Mesothelial cell of epicardium (in vitro differentiated cells): ENCODE measurements at regions not wholly inside any gene's neighbourhood (a gene's known extent, or its start where the extent isn't known, plus 50 kb on each side); places are given as distances from the start of the nearest gene placed in this dataset.
"Not testable (repeated sequence)": the region's sequence is repeated elsewhere in the genome, so short reads cannot be mapped to it uniquely, and the experiment has no call there.

Experiments
- DNase-seq, 2 experiments: peaks; one replicate each; pipeline ENCODE4 v3.0.0; 2021; ENCODE audit warnings: low spot score in 2 of 2; ENCODE audit not compliant: unreplicated experiment in 2 of 2
- H3K27ac Mint-ChIP-seq: 2 replicates; pipeline ENCODE4 v1.8.0; 2021; ENCODE audit warnings: mixed read lengths
- H3K27me3 Mint-ChIP-seq: 2 replicates; pipeline ENCODE4 v1.8.0; 2021; ENCODE audit warnings: low read depth, mixed read lengths
- H3K36me3 Mint-ChIP-seq: 2 replicates; pipeline ENCODE4 v1.8.0; 2021; ENCODE audit warnings: mixed read lengths
- H3K4me1 Mint-ChIP-seq: 2 replicates; pipeline ENCODE4 v1.8.0; 2021; ENCODE audit warnings: mixed read lengths
- H3K4me3 Mint-ChIP-seq: 2 replicates; pipeline ENCODE4 v1.8.0; 2021; ENCODE audit warnings: mild to moderate bottlenecking, moderate library complexity, mixed read lengths
- H3K9me3 Mint-ChIP-seq: 2 replicates; pipeline ENCODE4 v1.8.0; 2021; ENCODE audit warnings: mixed read lengths
- TF ChIP-seq, protein P1 (sequence below): fragments of 200-600 bp; sonication (generic); IDR thresholded peaks from one replicate; pipeline ENCODE4 v1.5.0; 2021; ENCODE audit warnings: antibody characterized with exemption; ENCODE audit not compliant: unreplicated experiment

DNA sequence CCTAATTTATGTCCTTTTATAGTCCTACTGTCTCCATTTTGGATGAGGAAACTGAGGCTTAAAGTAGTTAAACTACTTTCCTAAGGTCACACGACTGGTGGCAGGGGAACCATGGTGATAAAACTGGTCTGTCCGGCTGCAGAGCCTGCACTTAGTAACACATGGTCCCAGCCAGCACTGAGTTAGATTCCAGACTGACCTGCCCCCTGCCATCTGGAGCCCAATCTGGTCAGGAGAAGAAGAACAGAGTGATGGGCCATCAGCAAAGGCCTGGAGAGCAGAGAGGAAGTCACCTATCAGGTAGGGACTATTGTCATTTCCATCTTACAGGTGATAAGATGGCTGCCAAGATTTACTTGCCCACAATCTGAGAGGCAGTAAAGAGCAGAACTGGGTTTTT lies 86.6 kb upstream of the SLC25A48 start:
- peaks cover 16% of the 10 kb centered on the region for H3K9me3 Mint-ChIP-seq

DNA sequence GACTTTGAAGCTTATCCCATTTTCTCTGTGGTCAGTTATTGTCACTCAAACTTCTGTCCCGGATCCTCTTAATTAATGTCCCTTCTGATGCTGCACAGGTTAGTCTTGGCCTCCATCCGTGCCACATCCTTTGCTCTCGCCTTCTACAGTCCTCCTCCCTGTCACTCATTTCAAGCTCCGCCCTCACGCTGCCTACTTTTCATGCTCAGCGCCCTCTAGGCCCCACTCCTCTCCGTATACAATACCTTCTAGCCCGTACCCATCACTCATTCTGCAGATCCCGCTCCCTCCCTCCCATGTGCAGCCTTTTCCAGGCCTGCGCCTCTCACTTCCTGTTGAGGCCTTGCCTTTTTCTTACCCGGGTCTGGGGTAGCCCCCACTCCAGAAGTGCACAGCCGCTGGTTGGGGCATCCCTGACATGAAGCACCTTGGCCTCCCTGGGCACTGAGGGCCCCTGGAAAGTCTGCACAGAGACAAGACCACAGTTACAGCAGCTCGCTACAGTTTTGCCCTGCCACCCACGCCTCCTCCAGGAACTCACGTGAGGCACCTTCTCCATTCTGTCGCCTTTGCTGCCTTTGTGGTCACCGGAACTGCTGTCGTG lies 88.5 kb upstream of the SLC25A48 start:
- peaks cover 12% of the 10 kb centered on the region for H3K36me3 Mint-ChIP-seq
- no peak overlapping the region for H3K27ac Mint-ChIP-seq
- DNase-seq = no peak
- no peaks in the 10 kb centered on the region for H3K27me3 Mint-ChIP-seq
- H3K9me3 Mint-ChIP-seq = peaks cover 16% of the 10 kb centered on the region
- TF ChIP-seq, protein P1, sequence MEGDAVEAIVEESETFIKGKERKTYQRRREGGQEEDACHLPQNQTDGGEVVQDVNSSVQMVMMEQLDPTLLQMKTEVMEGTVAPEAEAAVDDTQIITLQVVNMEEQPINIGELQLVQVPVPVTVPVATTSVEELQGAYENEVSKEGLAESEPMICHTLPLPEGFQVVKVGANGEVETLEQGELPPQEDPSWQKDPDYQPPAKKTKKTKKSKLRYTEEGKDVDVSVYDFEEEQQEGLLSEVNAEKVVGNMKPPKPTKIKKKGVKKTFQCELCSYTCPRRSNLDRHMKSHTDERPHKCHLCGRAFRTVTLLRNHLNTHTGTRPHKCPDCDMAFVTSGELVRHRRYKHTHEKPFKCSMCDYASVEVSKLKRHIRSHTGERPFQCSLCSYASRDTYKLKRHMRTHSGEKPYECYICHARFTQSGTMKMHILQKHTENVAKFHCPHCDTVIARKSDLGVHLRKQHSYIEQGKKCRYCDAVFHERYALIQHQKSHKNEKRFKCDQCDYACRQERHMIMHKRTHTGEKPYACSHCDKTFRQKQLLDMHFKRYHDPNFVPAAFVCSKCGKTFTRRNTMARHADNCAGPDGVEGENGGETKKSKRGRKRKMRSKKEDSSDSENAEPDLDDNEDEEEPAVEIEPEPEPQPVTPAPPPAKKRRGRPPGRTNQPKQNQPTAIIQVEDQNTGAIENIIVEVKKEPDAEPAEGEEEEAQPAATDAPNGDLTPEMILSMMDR = no peak
- H3K4me3 Mint-ChIP-seq = no peak overlapping the region
- peaks cover 17% of the 10 kb centered on the region for H3K4me1 Mint-ChIP-seq

More for the DNA sequence above, 86.6 kb upstream of the SLC25A48 start:
- H3K4me3 Mint-ChIP-seq = no peak overlapping the region
- peaks cover 12% of the 10 kb centered on the region for H3K36me3 Mint-ChIP-seq
- TF ChIP-seq, protein P1 = no peak
- no peak overlapping the region for H3K27ac Mint-ChIP-seq
- no peak for DNase-seq
- no peaks in the 10 kb centered on the region for H3K27me3 Mint-ChIP-seq
- H3K4me1 Mint-ChIP-seq = peaks cover 14% of the 10 kb centered on the region

DNA sequence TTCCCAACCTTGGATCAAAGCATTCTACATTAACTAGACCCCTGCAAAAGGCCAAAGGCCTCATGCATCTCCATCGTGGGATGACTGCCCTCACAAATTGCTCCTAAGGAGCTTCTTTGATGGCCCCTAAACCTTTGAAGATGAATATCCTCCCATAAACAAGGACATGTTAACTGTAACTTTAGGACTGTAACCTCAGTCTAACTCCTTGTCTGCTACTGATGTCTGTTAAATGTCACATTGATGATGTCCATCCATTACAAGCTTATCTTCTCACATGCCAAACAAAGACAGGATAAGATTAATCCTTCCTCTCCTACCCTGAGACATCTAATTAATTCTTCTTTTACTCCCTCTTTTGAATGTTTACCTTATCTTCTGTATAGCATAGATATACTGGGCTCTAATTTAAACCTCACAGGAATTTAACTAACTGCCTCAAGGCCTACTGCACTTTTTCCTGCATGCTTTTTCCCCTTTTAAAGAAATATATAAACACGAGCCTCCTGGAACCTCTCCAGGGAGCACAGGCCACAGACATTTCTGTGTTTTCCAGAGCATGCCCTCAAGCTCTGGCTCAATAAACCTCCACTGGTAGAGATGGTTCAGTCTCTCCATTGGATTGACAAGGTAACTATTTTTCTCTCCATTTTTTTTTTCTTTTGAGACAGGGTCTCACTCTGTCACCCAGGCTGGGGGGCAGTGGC lies 90.6 kb upstream of the SLC25A48 start:
- Mint-ChIP-seq H3K9me3 (peaks cover 16% of the 10 kb centered on the region), H3K36me3 (peaks cover 12% of the 10 kb centered on the region), H3K27me3 (no peaks in the 10 kb centered on the region), H3K4me1 (peaks cover 36% of the 10 kb centered on the region), H3K27ac (peak overlapping the region; percentile 83), H3K4me3 (no peak overlapping the region)
- no peak for DNase-seq
- TF ChIP-seq, protein P1 = no peak

DNA sequence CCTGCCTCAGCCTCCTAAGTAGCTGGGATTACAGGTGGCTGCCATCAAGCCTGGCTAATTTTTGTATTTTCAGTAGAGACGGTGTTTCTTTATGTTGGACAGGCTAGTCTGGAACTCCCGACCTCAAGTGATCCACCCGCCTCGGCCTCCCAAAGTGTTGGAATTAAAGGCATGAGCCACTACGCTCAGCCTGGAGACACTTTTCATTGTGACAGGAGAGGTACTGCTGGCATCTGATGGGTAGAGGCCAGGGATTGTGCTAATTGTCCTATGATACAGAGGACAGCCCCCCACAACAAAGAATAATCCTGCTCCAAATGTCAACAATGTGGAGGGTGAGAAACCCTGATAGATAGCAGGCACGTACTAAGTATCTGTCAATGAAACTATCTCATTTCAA lies 91.3 kb upstream of the SLC25A48 start:
- peak overlapping the region; percentile 83 for H3K27ac Mint-ChIP-seq
- H3K4me1 Mint-ChIP-seq = peaks cover 36% of the 10 kb centered on the region
- no peak overlapping the region for H3K4me3 Mint-ChIP-seq
- DNase-seq = no peak
- H3K27me3 Mint-ChIP-seq = peaks cover 4% of the 10 kb centered on the region
- TF ChIP-seq, protein P1 = no peak
- peaks cover 16% of the 10 kb centered on the region for H3K9me3 Mint-ChIP-seq
- H3K36me3 Mint-ChIP-seq = peaks cover 12% of the 10 kb centered on the region

DNA sequence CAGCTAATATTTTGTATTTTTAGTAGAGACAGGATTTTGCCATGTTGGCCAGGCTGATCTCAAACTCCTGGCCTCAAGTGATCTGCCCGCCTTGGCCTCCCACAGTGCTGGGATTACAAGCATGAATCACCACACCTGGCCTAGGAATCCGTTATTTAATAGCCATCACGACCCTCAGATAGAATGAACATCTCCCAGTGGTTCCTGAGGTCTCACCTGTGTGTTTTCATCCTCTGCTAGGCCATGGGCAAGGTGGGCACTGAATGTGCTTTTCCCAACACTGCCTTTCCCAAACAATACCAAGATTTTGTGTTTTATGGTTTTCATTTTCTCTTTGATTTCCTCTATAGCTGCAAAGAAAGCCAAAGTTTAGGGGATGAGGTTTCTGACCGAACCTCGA lies 92.2 kb upstream of the SLC25A48 start:
- not testable (repeated sequence) for H3K27ac Mint-ChIP-seq, H3K4me3 Mint-ChIP-seq, H3K27me3 Mint-ChIP-seq
- peaks cover 12% of the 10 kb centered on the region for H3K36me3 Mint-ChIP-seq
- DNase-seq = peak in 1 of 2 experiments; percentile 25
- H3K9me3 Mint-ChIP-seq = peaks cover 16% of the 10 kb centered on the region
- H3K4me1 Mint-ChIP-seq = peaks cover 42% of the 10 kb centered on the region

DNA sequence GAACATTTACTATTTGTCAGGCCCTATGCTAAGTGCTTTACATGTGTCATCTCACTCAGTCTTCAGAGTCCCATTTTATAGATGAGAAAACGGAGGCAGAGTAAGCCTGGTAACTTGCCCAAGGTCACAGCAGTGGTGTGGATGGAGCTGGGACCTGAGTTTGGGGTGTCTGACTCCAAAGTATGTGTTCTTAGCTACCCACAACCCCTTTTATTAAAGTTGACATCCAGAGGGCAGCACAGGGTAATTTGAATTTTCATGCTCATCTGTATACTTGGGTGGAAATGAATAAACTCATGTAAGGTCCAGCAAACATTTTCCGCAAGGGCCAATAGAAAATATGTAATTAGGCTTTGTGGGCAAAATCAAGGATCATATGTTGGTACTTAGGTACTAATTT lies 93.4 kb upstream of the SLC25A48 start:
- H3K4me3 Mint-ChIP-seq = no peak overlapping the region
- peaks cover 20% of the 10 kb centered on the region for H3K27me3 Mint-ChIP-seq
- H3K36me3 Mint-ChIP-seq = peaks cover 3% of the 10 kb centered on the region
- H3K4me1 Mint-ChIP-seq = peaks cover 49% of the 10 kb centered on the region
- peaks cover 6% of the 10 kb centered on the region for H3K9me3 Mint-ChIP-seq
- no peak overlapping the region for H3K27ac Mint-ChIP-seq
- TF ChIP-seq, protein P1 = no peak
- DNase-seq = peak in 1 of 2 experiments; percentile 9
